GM23338 (cell line): ENCODE measurements at regions not wholly inside any gene's neighbourhood (a gene's known extent, or its start where the extent isn't known, plus 50 kb on each side); places are given as distances from the start of the nearest gene placed in this dataset.

Experiments
- ATAC-seq: fragments of 200-7000 bp; cut with Tn5 transposase; 3 replicates; pipeline ENCODE4 v1.9.1; 2020
- DNase-seq: peaks from one replicate; pipeline ENCODE4 v3.0.0-alpha.2; 2015; ENCODE audit warnings: low spot score
- H2AFZ ChIP-seq: fragments of 200-600 bp; sonication (generic); 2 replicates; pipeline ENCODE4 v1.8.0; 2016; ENCODE audit warnings: antibody characterized with exemption, mild to moderate bottlenecking, moderate library complexity
- H3F3A ChIP-seq: fragments of 200-600 bp; sonication (generic); replicated peaks from 2 replicates; pipeline ENCODE4 v1.8.0; 2017; ENCODE audit warnings: antibody characterized with exemption, mixed run types, low read depth
- H3K27ac ChIP-seq: fragments of 200-600 bp; sonication (generic); 2 replicates; pipeline ENCODE4 v1.6.1; 2016; ENCODE audit warnings: low read depth
- H3K27me3 ChIP-seq: fragments of 200-600 bp; sonication (generic); 2 replicates; pipeline ENCODE4 v1.8.0; 2016; ENCODE audit warnings: mild to moderate bottlenecking, mixed run types, moderate library complexity; ENCODE audit not compliant: insufficient read depth
- H3K36me3 ChIP-seq: fragments of 200-600 bp; sonication (generic); 2 replicates; pipeline ENCODE4 v1.8.0; 2016; ENCODE audit warnings: mild to moderate bottlenecking; ENCODE audit not compliant: insufficient read depth
- H3K4me1 ChIP-seq: fragments of 200-600 bp; sonication (generic); 2 replicates; pipeline ENCODE4 v1.8.0; 2016; ENCODE audit warnings: mild to moderate bottlenecking, moderate library complexity; ENCODE audit not compliant: insufficient read depth
- H3K4me2 ChIP-seq: fragments of 200-600 bp; sonication (generic); 2 replicates; pipeline ENCODE4 v1.7.1; 2017; ENCODE audit warnings: mixed run types
- H3K4me3 ChIP-seq: fragments of 200-600 bp; sonication (generic); 2 replicates; pipeline ENCODE4 v1.6.1; 2016; ENCODE audit warnings: mixed run types
- H3K79me2 ChIP-seq: fragments of 200-600 bp; sonication (generic); replicated peaks from 2 replicates; pipeline ENCODE4 v1.8.0; 2017; ENCODE audit warnings: mild to moderate bottlenecking; ENCODE audit not compliant: insufficient read depth
- H3K9me2 ChIP-seq: fragments of 200-600 bp; sonication (generic); 2 replicates; pipeline ENCODE4 v1.8.0; 2017; ENCODE audit not compliant: insufficient read depth
- H4K20me1 ChIP-seq: fragments of 200-600 bp; sonication (generic); replicated peaks from 2 replicates; pipeline ENCODE4 v1.8.0; 2017; ENCODE audit warnings: mild to moderate bottlenecking; ENCODE audit not compliant: insufficient read depth
- H3K27ac Mint-ChIP-seq: 2 replicates; pipeline ENCODE4 v1.8.0; 2020; ENCODE audit warnings: inconsistent platforms, mild to moderate bottlenecking, moderate library complexity, mixed read lengths
- H3K27me3 Mint-ChIP-seq: 3 replicates; pipeline ENCODE4 v1.8.0; 2022; ENCODE audit warnings: low read depth, mild to moderate bottlenecking, moderate library complexity, mixed read lengths, inconsistent platforms; ENCODE audit not compliant: insufficient read depth, poor library complexity
- H3K36me3 Mint-ChIP-seq: 3 replicates; pipeline ENCODE4 v1.8.0; 2021; ENCODE audit warnings: low read depth, mild to moderate bottlenecking, inconsistent platforms, moderate library complexity, mixed read lengths
- H3K4me1 Mint-ChIP-seq: 3 replicates; pipeline ENCODE4 v1.8.0; 2020; ENCODE audit warnings: mild to moderate bottlenecking, inconsistent platforms, mixed read lengths
- H3K4me3 Mint-ChIP-seq: 3 replicates; pipeline ENCODE4 v1.8.0; 2021; ENCODE audit warnings: moderate library complexity, mild to moderate bottlenecking, inconsistent platforms, mixed read lengths
- H3K9me3 Mint-ChIP-seq: 3 replicates; pipeline ENCODE4 v1.8.0; 2020; ENCODE audit warnings: moderate library complexity, mild to moderate bottlenecking, inconsistent platforms, mixed read lengths
- CREB1 ChIP-seq: fragments of 250-450 bp; sonication (Bioruptor Pico); IDR thresholded peaks from 2 replicates; pipeline ENCODE4 v1.5.0; 2020; ENCODE audit warnings: low read depth, mild to moderate bottlenecking, moderate library complexity
- CTCF ChIP-seq, 2 experiments: fragments of 200-600 bp in 1 of 2; sonication (generic) in 1 of 2; conservative IDR thresholded peaks; 2 replicates each; pipeline versions ENCODE4 v1.5.1 to v1.6.1; 2016 to 2017; ENCODE audit warnings: antibody characterized with exemption in 2 of 2, low read depth in 2 of 2, mild to moderate bottlenecking in 2 of 2, moderate library complexity in 1 of 2
- ETS1 ChIP-seq: IDR thresholded peaks from 2 replicates; pipeline ENCODE4 v1.6.1; 2016; ENCODE audit warnings: antibody characterized with exemption
- EZH2 ChIP-seq: fragments of 200-600 bp; sonication (generic); IDR thresholded peaks from one replicate; pipeline ENCODE4 v1.8.0; 2017; ENCODE audit warnings: antibody characterized with exemption, mild to moderate bottlenecking, low read depth; ENCODE audit not compliant: unreplicated experiment
- EZH2phosphoT487 ChIP-seq: fragments of 200-600 bp; sonication (generic); IDR thresholded peaks from one replicate; pipeline ENCODE4 v1.8.1; 2018; ENCODE audit warnings: antibody characterized with exemption; ENCODE audit not compliant: unreplicated experiment
- JUNB ChIP-seq: IDR thresholded peaks from one replicate; pipeline ENCODE4 v1.6.1; 2016; ENCODE audit warnings: antibody characterized with exemption; ENCODE audit not compliant: unreplicated experiment
- NANOG ChIP-seq: IDR thresholded peaks from 2 replicates; pipeline ENCODE4 v1.6.1; 2016; ENCODE audit warnings: antibody characterized with exemption, borderline replicate concordance
- POLR2AphosphoS5 ChIP-seq: IDR thresholded peaks from 2 replicates; pipeline ENCODE4 v1.6.1; 2016; ENCODE audit warnings: antibody characterized with exemption, low read depth
- REST ChIP-seq: IDR thresholded peaks from one replicate; pipeline ENCODE4 v1.6.1; 2018; ENCODE audit warnings: antibody characterized with exemption; ENCODE audit not compliant: unreplicated experiment
- STAT1 ChIP-seq: IDR thresholded peaks from one replicate; pipeline ENCODE4 v1.6.1; 2016; ENCODE audit warnings: antibody characterized with exemption; ENCODE audit not compliant: unreplicated experiment
- ZNF114 ChIP-seq: fragments of 250-450 bp; sonication (Bioruptor Pico); IDR thresholded peaks from 2 replicates; pipeline ENCODE4 v1.5.0; 2020; ENCODE audit warnings: mild to moderate bottlenecking, moderate library complexity
- ZNF331 ChIP-seq: fragments of 250-450 bp; sonication (Bioruptor Pico); IDR thresholded peaks from 2 replicates; pipeline ENCODE4 v1.5.0; 2020; ENCODE audit warnings: low read depth, mild to moderate bottlenecking, moderate library complexity

GRCh38 chr6:48977573-48977972, 485.5 kb downstream of the MMUT start:
- Mint-ChIP-seq H3K4me3 (no peak overlapping the region), H3K4me1 (no peaks in the 10 kb centered on the region), H3K36me3 (peaks cover 6% of the 10 kb centered on the region; the same call in 2 of the 3 replicates), H3K27ac (no peak overlapping the region), H3K27me3 (no peaks in the 10 kb centered on the region), H3K9me3 (peaks cover 4% of the 10 kb centered on the region; the same call in 1 of the 3 replicates)
- Histone ChIP-seq H3K27me3 (no peaks in the 10 kb centered on the region), H3K4me1 (no peaks in the 10 kb centered on the region), H3K9me2 (peaks cover 10% of the 10 kb centered on the region; the same call in 1 of the 2 replicates), H2AFZ (no peak overlapping the region), H3K27ac (no peak overlapping the region), H3K79me2 (no peaks in the 10 kb centered on the region), H3K4me2 (no peak overlapping the region), H3K36me3 (no peaks in the 10 kb centered on the region), H4K20me1 (no peaks in the 10 kb centered on the region), H3F3A (no peaks in the 10 kb centered on the region), H3K4me3 (no peak overlapping the region)
- TF ChIP-seq ZNF114 (no peak), STAT1 (no peak), REST (no peak), CTCF (conservative IDR thresholded peaks at IDR 0.05; ENCODE audit: low read depth in 2 of 2) (no peak)
- ATAC-seq (no peak), DNase-seq (no peak)

GRCh38 chr6:48973491-48973890, 489.6 kb downstream of the MMUT start:
- TF ChIP-seq CREB1 (CRISPR knock-in tag) (no peak), REST (no peak), POLR2AphosphoS5 (no peak), EZH2 (no peak), ETS1 (no peak), EZH2phosphoT487 (no peak), ZNF331 (CRISPR knock-in tag) (no peak), STAT1 (no peak), CTCF (conservative IDR thresholded peaks at IDR 0.05; ENCODE audit: low read depth in 2 of 2) (no peak), ZNF114 (no peak), NANOG (no peak), JUNB (no peak)
- no peak for ATAC-seq

More at GRCh38 chr6:48973491-48973890, 489.6 kb downstream of the MMUT start:
- Mint-ChIP-seq H3K4me3 (no peak overlapping the region), H3K27ac (no peak overlapping the region), H3K36me3 (no peaks in the 10 kb centered on the region), H3K27me3 (no peaks in the 10 kb centered on the region), H3K4me1 (no peaks in the 10 kb centered on the region), H3K9me3 (no peaks in the 10 kb centered on the region)
- Histone ChIP-seq H3K4me1 (no peaks in the 10 kb centered on the region), H3F3A (no peaks in the 10 kb centered on the region), H3K4me3 (no peak overlapping the region), H4K20me1 (no peaks in the 10 kb centered on the region), H3K27me3 (no peaks in the 10 kb centered on the region), H3K79me2 (no peaks in the 10 kb centered on the region), H3K36me3 (no peaks in the 10 kb centered on the region), H3K27ac (no peak overlapping the region), H2AFZ (no peak overlapping the region), H3K4me2 (no peak overlapping the region), H3K9me2 (peaks cover 4% of the 10 kb centered on the region; the same call in 1 of the 2 replicates)
- no peak for DNase-seq
